RKO (cell line): ENCODE measurements at regions not wholly inside any gene's neighbourhood (a gene's known extent, or its start where the extent isn't known, plus 50 kb on each side); places are given as distances from the start of the nearest gene placed in this dataset.
A peak's percentile ranks its signal among the peaks of the same experiment; 100 is the strongest.

ENCODE experiments used
- DNase-seq: peaks from one replicate; pipeline ENCODE4 v3.0.0-alpha.2; 2016; ENCODE audit warnings: low spot score

DNA sequence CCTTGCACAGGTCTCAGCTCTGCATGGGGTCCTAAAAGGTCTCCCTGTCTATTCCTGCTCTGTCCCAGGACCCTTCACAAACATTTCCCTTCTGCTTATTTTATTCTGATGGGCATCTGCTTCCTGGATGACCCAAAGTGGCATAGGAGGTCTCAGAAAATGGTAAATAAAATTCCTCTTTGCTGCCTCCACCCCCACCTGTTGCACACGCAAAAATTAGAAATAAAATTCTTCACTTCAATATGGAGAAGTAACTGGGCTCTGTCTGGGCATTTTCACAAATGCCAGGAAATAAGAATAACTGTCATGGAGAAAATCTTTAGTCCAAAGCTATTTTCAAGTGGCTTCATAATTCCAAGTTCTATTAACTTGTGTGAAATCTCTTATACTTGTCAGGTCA is 106.6 kb upstream of the MAP1B start:
- no peak for DNase-seq

DNA sequence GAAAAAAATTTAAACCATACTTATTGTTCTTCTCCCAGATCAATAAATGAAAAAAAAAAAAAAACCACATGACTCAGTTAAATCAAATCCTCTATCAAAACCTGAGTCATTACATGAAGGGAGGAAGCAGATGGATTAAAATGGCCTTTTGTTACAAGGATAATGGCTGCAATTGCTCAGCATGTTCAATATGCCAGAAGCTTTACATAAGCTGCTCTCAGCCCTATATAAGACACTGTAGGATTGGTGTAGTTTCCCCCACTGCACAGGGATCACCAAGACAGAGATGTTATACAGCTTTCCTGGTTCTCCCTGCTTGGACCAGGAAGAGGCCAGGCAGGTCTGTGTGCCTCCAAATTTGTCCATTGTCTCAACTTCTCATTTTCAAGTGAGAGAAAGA is 101.6 kb upstream of the MAP1B start:
- DNase-seq: no peak

DNA sequence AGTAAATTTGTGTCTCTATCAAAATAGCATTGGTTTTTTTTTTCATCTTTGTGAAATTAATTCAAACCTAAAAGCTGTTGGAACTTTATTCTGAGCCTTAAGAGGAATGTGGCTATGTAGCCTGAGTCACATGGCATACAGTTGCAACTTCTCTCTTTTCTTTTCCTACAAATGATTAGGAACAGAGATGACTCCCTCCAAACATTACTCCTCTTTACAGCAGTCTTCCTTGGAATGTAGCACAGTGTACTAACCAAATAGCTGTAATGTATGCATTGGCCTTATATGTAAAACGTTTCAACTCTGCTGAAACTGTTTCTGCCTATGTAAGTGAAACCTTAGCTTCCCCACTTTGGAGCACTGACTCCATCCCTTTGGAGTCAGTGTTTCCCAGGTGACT is 100.9 kb upstream of the MAP1B start:
- DNase-seq: no peak

DNA sequence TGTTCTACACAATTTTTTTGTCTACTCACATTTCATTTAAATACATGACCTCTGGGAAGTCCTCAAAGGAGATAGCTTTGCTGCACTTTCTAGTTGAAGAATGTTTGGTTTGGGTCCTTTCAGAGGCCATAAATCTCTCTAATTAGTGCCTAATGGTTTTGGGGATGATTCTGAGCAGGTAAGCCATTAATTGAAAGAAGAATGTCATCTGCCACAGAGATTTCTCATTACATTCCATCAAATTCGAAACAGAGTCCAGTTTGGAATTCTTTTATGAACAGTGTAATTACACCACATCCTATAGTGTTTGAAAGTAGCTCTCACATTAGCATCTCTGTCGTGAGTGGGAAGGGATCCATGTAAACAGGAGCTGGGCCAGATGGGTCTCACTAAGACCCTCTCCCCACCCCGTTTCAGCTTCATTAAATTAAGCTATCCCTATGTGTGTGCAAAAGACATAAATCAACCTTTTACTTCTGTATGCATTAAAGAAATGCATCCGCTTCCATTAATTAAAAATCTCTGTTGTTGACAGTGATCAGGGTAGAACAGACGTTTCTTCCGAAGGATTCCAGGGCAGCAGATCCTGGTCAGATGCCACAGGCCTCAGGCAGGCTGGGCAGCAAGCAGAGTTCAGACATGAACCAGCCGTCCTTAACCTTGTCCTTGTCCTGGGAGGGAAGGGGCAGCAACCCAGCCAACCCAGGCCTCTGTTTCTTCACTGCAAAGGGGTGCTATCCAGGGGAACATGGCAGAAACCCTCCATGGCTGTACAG is 99.8 kb upstream of the MAP1B start:
- DNase-seq: no peak

DNA sequence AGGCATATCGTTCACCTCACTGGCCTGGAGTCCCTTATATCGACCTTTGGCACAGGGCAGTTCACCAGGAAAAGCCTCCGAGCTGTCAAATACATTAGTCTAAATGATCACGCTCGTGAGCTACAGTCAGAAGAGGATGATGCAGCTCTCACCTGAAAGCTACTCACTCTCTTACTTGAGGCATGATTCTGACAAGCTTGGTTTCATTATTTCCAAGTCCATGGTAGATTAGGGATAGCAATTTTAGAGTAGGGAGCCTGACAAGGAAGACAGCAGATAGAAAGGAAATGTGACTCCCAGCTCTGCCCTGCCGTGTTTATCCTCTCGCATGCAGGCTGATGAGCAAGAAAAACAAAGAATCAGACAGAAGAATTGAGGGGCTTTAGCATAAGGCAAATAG is 98.0 kb upstream of the MAP1B start:
- no peak for DNase-seq

DNA sequence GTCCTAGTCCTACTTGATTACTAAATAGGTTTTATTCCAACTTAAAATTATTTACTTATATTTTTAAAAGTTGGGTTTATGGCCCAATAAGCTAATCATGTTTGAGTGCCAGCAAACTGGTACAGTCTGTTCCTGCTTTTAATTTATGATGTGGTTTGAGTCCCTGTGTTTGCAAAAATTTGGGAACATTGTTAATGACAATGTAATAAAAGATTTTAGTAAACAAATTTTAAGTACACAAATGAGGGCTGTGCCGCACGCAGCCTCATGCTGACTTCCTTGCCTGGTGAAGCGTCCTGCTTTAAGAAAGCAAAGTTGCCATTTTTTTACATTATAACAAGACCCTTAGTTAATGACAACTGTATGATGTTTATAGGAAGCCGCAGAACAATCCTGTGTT is 96.8 kb upstream of the MAP1B start:
- DNase-seq: no peak

DNA sequence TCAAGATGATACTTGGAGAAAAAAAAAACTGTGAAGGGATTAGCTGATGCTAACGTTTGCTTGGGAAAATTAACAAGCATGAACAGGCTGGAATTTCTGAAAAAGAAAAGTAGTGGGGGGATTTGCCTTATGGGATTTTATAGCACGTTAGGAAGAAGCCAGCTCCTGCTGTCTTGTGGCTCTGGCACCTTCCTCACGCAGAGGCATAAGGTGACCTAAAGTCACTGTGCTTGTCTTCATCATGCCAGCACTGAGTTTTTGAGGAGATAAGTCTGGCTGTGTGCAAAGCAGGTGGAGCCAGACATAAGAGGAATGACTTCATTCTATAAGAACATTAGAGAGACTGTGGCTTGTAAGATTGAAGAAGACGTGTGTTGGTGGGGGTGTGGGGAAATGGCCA is 94.4 kb upstream of the MAP1B start:
- DNase-seq: no peak

DNA sequence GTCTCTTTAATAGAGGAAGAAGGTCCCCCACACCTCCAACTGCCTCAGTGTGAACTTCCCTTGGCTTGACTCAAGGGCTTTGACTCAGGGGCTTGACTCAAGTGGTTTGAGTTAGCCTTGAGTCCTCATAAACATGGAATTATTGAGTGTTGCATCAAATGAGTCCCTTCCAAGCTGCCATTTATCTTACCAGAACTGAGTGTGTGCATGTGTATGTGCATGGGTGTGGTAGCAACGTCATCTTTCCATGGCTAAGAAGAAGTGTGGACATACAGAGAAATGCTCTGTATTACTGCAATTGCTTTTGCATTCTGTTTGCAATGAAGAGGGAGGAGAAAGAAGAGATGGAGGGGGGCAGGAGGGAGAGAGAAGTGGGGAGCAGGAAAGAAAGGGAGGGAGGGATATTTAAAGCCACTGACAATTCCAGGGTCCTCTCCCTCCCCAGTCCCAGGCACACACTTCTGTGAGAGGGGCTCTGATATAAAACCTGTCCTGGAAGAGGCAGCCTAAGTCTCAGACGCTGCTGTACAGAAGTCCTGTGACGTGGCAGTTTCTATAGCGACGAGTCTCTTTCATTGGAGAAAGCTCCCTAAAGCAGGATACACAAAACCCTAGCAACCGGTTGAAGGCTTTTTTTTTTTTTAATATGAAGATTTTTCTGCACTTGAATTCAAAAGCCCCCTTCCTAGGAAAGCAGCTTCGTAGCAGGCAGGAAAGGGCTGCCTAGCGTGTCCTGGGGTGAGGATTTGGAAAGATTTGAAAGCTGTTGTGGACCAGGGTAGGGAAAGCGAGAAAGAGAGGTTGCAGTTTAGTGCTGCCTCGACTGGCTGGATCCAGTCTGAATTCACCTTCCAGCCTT is 93.3 kb upstream of the MAP1B start:
- DNase-seq: no peak

DNA sequence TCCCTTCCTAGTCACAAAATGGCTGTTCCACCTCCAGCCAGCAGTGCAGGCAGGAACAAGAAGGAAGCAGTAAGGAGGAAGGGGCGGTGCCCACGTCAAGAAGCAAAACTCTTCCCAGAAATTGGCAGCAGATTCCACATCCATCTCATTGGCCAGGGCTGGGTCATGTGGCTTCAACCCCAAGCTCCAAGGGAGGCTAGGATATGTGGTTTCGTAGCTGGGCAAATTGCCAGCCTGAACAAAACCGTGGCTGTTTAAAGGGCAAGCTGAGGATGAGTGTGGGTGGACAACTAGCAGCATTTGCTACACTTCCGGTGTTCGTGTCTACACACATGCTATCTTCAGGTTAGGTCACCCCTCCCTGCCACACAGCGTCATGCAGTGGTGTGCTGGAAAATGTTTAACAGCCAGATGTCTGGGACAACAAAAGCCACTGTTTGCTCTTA is 92.1 kb upstream of the MAP1B start:
- no peak for DNase-seq

DNA sequence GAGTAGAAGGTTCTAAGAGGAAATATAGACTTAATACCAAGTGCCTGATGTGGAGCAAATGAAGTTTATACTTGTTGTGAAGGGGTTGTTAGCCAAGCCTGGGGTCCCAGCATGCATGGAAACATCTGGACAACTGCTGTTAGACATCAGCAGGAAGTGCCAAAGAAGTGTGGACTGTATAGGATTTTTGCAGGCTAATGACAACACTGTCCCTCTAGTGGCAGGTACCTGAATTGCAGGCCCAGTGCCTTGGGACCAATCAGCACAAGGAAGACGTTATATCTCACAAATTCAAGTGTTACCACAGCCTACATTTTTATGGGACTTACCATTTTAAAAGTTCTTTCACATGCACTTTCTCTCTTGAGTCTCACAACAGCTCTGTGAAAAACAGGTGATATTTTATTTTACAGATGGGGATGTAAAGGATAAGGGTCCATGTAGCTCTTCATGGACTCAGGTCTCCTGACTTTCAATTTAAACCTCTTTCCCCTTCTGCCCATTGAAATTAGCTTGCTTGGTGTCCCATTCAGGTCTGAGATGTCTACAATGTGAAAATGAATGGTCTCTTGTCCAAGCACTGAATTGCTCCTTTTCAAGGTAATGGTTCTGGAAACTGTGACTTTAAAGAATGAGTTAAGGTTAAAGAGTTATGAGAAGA is 89.0 kb upstream of the MAP1B start:
- DNase-seq: peak; percentile 49

DNA sequence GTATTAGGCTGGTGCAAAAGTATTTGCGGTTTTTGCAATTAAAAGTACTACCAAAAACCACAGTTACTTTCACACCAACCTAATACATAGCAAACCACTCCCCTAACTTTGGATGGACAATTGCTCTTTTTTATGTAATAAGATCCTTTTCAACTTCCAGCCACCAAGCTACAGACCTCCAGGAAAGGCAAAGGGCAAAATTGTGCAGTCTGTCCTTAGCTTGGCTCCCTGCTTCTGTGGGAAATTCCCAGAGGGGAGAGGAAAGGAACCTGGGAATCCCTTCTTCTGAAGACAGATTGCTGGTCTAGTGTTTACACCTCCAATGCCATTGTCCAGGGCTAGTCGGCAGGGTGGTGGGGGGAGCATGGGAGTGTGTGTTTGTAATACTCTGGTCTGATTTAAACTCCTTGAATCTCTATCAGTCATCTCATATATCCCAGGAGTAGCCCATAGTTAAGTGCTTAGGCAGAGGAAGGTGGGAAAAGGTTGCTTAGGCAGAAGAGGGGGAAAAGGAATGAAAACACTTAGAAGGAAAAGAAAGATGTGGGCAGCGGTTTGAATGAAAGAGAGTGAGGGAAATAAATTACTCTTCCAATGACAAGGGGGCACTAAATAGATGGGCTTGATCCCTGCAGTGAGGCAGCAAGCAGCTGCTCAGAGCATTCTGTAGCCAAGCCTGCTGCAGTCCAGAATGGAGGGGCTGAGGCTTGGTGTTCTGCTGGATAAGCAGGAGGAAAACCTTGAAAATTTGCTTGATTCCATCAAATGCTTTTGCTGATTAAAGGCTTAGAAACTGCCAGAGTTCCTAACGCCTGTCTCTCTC is 86.9 kb upstream of the MAP1B start:
- no peak for DNase-seq

DNA sequence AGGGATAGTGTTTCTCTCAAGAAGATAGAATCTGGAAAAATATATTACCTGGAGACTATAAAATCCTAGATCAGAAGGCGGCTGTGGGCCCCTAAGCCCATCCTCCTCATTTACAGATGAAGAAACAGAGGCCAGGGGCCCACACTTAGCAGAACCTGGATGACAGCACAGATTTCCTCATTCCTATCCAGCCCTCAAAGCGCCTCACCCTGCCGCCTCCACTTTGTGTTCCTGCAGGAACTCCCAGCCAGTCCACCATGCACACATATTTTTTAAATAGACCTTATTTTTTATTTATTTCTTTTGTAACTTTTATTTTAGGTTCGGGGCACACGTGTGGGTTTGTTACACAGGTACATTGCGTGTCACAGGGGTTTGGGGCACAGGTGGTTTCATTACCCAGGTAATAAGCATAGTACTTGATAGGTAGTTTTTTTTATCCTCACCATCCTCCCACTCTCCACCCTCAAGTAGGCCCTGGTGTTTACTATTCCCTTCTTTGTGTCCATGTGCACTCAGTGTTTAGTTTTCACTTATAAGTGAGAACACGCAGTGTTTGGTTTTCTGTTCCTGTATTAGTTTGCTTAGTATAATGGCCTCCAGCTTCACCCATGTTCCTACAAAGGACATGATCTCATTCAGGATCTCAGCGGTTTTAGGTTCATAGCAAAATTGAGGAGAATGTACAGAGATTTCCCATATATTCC is 85.5 kb upstream of the MAP1B start:
- no peak for DNase-seq

DNA sequence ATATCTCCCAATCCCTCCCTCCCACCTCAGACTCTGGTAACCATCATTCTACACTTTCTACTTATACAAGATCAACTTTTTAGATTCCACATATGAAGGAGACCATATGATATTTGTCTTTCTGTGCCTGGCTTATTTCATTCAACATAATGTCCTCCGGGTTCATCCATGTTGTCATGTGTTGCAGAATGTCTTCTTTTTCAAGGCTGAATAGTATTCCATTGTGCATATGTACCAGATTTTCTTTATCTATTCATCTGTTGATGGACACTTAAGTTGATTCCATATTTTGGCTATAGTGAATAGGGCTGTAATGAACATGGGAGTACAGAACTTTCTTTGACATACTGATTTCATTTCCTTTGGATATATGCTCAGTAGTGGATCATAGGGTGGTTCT is 78.9 kb upstream of the MAP1B start:
- no peak for DNase-seq

DNA sequence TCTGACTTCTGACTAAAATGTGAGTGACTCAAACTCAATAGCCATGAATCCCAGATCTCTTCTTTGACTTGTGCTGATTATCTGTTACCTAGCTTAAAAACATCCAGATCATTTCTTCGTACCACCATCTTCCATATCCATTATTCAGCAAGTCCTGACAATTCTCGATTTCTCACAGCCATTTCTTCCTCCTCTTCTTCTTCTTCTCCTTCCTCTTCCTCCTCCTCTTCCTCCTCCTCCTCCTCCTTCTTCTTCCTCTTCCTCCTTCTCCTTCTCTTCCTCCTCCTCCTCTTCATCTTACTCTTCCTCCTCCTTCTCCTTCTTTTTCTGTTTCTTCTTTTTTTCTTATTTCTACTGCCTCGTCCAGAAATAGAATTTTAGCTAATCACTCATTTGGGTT is 77.0 kb upstream of the MAP1B start:
- no peak for DNase-seq

DNA sequence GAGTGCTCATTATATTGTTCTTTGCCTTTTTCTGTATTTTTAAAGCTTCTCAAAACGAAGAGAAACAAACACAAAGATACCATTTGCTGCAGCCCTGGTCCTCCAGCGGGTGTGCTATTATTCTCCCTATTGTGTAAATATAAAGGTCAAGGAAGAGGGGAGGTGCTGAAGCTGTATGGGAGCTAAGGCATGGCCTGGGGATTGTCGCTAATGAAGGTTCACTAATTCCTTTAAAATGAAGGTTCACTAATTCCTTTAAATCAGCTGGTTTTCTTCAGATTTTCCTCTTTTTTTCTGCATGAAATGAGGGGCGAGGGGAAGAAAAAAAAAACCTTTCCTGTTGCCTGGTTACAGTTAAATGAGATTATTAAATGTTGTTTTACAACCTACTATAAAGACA is 74.5 kb upstream of the MAP1B start:
- no peak for DNase-seq

DNA sequence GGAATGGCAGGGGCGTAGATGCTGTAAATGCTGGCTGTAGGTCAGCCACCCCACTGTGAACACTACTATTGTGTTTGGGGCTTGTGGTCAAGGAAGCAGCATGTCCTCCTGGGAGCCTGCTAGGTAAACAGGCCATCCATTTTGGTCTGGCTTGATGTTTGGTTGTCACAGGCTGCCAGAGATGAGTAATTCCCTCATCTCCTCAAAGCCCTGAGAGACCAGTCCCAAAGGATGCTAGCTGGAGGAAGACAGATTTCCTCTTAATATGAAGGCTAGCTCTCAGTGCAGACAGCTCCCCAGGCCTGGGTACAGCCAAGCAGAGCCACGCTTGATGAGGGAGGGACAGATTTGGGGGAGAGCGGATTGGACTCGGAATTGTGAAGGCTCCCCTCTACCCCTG is 72.5 kb upstream of the MAP1B start:
- no peak for DNase-seq

DNA sequence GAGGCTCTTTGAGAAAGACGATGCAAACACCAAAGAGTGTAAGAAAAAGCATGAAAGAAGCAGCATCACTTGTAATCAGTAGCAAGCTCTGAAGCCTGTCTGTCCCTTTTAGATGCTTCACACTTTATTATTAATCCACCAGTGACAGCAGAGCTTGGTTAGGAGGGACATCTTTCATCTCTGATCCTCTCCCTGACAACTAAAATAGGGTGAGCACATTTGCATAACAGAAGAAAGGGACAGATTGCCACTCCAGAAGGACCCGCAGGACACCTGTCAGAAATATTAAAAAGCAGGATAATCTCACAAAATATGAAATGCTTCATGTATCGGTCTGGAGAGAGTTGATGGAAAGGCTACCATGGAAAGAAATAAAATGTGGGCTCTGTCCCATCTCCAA is 71.4 kb upstream of the MAP1B start:
- DNase-seq: no peak

DNA sequence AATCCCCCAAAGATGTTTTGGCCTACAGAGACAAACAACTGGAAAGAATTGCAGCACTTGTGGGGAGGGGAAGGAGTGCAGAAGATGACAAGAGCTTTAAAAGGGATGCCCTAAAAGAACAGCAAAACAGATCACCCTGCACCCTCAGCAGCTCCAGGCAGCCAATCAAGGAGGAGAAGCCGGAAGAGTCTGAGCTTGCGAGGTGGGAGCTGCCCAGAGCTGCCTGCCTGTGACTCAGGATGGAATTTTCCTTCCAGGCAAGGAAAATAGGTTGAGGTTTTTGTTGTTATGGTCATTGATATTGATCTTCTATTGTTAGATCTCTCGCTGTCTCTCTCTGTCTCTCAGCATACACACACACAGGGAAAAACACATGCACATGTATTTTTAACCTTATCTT is 70.3 kb upstream of the MAP1B start:
- no peak for DNase-seq

DNA sequence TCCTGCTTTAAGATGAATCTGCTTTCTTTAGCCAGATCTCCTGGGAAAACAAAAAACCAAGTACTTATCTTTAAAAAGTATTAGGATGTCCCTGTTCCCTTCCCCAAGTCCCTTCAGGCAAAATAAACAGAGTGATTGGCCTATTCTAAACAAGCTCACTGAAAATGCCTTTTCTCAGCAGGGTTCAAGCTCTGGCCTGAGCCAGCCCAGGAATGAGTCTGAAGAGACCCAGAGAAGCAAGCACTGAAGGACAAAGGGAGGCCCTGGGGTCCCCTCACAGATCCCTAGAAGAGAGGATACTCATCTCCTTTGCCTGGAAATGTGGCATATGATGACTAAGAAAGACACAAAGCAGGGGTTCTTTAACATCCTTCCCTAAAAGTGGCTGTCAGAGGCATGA is 66.8 kb upstream of the MAP1B start:
- no peak for DNase-seq

DNA sequence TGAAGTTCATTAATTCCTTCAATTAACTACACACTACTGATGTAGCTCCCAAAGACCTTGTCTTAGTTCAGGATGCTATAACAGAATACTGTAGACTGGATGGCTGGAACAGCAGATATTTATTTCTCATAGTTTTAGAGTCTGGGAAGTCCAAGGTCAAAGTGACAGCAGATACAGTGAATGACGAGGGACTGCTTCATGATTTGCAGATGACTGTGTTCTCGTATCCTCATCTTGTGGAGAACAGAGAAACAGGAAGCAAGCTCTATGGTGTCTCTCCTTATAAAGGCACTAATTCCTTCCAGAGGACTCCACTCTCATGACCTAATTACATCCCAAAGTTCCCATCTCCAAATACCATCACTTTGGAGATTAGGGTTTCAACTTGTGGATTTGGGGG is 65.6 kb upstream of the MAP1B start:
- DNase-seq: no peak

DNA sequence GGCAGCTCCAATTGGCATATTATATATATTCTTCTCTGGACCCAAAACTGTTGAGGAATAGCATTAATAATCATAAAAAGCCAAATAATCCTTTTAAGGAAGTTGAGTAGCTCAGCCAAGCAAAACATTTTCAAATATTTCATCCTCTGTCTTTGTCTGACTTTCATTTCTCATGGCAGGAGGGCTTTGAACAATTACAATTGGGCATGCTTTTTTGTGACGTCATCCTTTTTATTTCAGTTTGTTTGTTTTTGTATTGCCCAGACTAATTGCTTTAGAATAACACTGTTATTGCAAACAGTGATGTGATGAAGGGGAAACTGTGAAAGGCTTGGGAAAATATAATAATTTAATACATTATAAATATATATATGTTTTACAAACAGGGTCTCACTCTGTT is 65.2 kb upstream of the MAP1B start:
- no peak for DNase-seq

DNA sequence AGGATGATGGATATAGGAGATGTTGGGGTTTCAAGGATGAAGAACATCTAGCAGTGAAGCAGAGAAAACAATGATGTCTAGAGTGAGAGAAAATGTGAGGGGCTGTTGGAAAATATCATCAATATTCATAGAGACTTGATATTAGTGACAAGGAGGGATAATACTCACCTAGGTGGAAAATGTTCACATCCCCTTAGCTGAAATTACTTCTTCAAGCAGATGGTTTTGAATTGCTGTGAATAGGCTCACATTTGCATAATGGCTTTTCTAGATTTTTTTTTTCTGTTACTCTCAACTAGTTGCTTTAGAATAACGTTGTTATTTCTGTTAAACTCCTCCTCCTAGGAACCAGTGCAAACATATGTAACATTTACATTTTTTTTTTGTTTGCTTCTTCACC is 61.6 kb upstream of the MAP1B start:
- DNase-seq: no peak
